ENCODE measurements at regions not wholly inside any gene's neighbourhood (a gene's known extent, or its start where the extent isn't known, plus 50 kb on each side); places are given as distances from the start of the nearest gene placed in this dataset.

DNA sequence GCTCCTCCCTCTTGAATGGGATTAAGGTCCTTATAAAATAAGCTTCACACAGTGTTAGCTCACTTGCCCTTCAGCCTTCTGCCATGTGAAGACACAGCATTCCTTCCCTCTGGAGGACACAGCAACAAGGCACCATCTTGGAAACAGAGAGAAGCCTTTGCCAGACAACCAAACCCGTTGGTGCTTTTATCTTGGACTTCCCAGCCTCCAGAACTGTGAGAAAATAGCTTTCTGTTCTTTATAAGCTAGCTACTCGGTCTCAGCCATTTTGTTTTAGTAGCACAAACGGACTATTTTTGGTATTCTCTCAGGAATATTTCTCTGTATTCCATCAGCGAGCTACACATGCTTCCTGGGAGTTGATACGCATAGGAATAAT lies 58.6 kb upstream of the IRF2BP2 start:
- TF ChIP-seq, protein P1, sequence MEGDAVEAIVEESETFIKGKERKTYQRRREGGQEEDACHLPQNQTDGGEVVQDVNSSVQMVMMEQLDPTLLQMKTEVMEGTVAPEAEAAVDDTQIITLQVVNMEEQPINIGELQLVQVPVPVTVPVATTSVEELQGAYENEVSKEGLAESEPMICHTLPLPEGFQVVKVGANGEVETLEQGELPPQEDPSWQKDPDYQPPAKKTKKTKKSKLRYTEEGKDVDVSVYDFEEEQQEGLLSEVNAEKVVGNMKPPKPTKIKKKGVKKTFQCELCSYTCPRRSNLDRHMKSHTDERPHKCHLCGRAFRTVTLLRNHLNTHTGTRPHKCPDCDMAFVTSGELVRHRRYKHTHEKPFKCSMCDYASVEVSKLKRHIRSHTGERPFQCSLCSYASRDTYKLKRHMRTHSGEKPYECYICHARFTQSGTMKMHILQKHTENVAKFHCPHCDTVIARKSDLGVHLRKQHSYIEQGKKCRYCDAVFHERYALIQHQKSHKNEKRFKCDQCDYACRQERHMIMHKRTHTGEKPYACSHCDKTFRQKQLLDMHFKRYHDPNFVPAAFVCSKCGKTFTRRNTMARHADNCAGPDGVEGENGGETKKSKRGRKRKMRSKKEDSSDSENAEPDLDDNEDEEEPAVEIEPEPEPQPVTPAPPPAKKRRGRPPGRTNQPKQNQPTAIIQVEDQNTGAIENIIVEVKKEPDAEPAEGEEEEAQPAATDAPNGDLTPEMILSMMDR (IDR thresholded peaks at IDR 0.05), result no peak
- ATAC-seq (ENCODE audit: low FRiP score), result no peak
- DNase-seq (ENCODE audit: low spot score), result no peak

- TF ChIP-seq, protein P1 (IDR thresholded peaks at IDR 0.05), result no peak
- DNase-seq (ENCODE audit: low spot score) (no peak), ATAC-seq (ENCODE audit: low FRiP score) (no peak)
Measured at GRCh38 chr1:234667600-234668576, 57.9 kb upstream of the IRF2BP2 start.

DNA sequence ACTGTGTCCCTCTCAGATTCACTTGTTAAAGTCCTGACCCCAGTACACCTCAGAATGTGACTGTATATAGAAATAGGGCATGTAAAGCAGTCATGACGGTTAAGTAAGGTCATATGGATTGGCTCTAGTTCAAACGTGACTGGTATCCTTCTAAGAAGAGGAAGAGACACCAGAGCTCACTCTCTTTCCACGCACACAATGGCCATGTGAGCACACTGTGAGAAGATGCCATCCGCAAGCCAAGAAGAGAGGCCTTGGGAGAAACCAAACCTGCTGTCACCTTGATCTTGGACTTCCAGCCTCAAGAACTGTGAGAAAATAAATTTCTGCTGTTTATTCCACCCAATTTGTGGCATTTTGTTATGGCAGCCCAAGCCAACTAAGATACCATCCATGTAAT lies 56.8 kb upstream of the IRF2BP2 start:
- TF ChIP-seq, protein P1 (IDR thresholded peaks at IDR 0.05), result no peak
- no peak for DNase-seq (ENCODE audit: low spot score)
- ATAC-seq (ENCODE audit: low FRiP score), result no peak

- ATAC-seq (ENCODE audit: low FRiP score), result no peak
- DNase-seq (ENCODE audit: low spot score), result no peak
- TF ChIP-seq, protein P1 (IDR thresholded peaks at IDR 0.05), result no peak
Measured at GRCh38 chr1:234665975-234666605, 56.1 kb upstream of the IRF2BP2 start.

DNA sequence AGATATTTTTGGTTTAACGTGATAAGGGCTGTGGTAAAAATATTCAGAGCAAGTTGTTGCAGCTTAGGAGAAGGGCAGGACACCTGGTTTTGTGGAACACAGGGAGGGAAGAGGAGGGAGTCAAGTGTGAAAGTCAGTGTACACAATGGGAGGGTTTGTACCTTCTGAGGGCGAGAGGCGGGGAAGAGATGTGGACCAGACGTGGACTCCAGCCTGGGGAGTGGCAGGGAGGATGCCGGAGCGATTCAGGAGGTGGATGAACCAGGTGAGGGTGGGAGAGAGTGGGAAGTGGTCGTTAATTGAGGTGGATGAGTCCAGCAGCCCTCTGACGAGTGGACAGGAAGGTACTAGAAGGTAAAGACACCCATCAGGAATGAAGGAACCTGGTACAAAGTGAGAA lies 52.2 kb upstream of the IRF2BP2 start:
- DNase-seq (ENCODE audit: low spot score), result no peak
- no peak for ATAC-seq (ENCODE audit: low FRiP score)
- TF ChIP-seq, protein P1 (IDR thresholded peaks at IDR 0.05), result no peak

GRCh38 chr1:234661317-234661928 lies 51.4 kb upstream of the IRF2BP2 start:
- ATAC-seq (ENCODE audit: low FRiP score) (no peak), DNase-seq (ENCODE audit: low spot score) (no peak)
- TF ChIP-seq, protein P1 (IDR thresholded peaks at IDR 0.05), result no peak
